ENCODE measurements at regions not wholly inside any gene's neighbourhood (a gene's known extent, or its start where the extent isn't known, plus 50 kb on each side); places are given as distances from the start of the nearest gene placed in this dataset.

DNA sequence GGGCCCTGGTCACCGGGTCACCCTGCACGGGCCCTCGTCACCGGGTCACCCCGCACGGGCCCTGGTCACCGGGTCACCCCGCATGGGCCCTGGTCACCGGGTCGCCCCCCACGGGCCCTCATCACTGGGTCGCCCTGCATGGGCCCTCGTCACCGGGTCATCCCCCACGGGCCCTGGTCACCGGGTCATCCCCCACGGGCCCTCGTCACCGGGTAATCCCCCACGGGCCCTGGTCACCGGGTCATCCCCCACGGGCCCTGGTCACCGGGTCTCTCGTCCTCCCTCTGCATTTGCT is 77.6 kb downstream of the RIPK4 start:
- DNase-seq (ENCODE audit: low spot score), result no peak
- Mint-ChIP-seq H3K4me3 (no peak overlapping the region), H3K36me3 (ENCODE audit: low read depth) (no peaks in the 10 kb centered on the region), H3K4me1 (ENCODE audit: low read depth) (no peaks in the 10 kb centered on the region), H3K27ac (no peak overlapping the region), H3K27me3 (ENCODE audit: low read depth) (no peaks in the 10 kb centered on the region), H3K9me3 (no peaks in the 10 kb centered on the region)

- Mint-ChIP-seq H3K4me1 (ENCODE audit: low read depth) (no peaks in the 10 kb centered on the region), H3K27ac (no peak overlapping the region), H3K27me3 (ENCODE audit: low read depth) (no peaks in the 10 kb centered on the region), H3K9me3 (no peaks in the 10 kb centered on the region), H3K36me3 (ENCODE audit: low read depth) (no peaks in the 10 kb centered on the region), H3K4me3 (no peak overlapping the region)
- no peak for DNase-seq (ENCODE audit: low spot score)
Observed at GRCh38 chr21:41687633-41688032, 79.2 kb downstream of the RIPK4 start.

DNA sequence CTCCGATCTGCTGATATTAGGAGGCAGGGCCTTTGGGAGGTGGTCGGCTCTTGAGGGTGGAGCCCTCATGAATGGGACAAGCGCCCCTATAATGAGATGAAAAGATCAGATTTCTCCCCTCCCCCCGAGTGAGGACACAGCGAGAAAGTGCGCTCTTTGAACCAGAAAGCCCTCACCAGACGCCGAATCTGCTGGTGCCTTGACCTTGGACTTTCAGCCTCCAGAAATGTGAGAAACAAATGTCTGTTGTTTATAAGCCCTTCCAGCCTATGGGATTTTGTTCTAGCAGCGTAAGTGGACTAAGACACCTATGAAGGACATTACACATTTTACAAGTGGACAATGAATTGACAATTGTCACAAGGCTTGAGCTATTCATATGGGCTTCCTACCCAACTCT is 80.2 kb downstream of the RIPK4 start:
- DNase-seq (ENCODE audit: low spot score), result no peak
- no peaks in the 10 kb centered on the region for H3K4me1 Mint-ChIP-seq (ENCODE audit: low read depth)
- no peaks in the 10 kb centered on the region for H3K9me3 Mint-ChIP-seq
- H3K36me3 Mint-ChIP-seq (ENCODE audit: low read depth), result no peaks in the 10 kb centered on the region
- no peak overlapping the region for H3K27ac Mint-ChIP-seq
- no peaks in the 10 kb centered on the region for H3K27me3 Mint-ChIP-seq (ENCODE audit: low read depth)
- H3K4me3 Mint-ChIP-seq, result no peak overlapping the region

DNA sequence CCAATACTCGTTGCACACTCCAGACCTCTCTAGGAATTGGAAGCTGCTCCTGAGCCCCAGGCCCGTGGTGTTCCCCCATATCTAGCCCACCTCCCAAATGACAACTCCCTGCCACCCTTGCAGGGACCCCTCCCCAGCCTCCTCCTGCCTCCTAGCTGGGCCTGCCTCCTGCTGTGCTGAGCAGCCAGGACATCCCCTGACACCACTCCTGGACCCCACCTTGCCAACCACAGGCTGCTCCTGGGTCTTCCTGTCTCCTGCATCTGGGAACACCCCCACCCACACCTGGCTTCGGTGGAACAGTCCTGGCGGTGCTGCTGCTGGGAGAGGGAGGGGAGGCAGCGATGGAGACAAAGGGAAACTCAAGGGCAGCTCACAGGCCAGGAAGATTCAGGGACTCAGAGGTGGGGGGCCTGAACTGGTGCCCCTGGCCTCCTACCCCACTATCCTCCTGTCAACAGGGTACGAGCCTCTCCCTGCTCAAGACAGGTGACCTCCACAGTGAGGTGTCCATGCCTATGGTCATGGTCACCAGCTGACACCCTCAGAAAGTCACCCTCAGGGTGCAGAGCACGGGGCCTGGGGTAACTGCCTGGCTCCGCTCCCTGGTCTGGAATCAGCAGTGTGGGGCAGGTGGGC is 81.2 kb downstream of the RIPK4 start:
- Mint-ChIP-seq H3K9me3 (no peaks in the 10 kb centered on the region), H3K36me3 (ENCODE audit: low read depth) (no peaks in the 10 kb centered on the region), H3K27me3 (ENCODE audit: low read depth) (no peaks in the 10 kb centered on the region), H3K4me1 (ENCODE audit: low read depth) (no peaks in the 10 kb centered on the region), H3K27ac (no peak overlapping the region), H3K4me3 (no peak overlapping the region)
- DNase-seq (ENCODE audit: low spot score), result no peak

- no peaks in the 10 kb centered on the region for H3K27me3 Mint-ChIP-seq (ENCODE audit: low read depth)
- H3K36me3 Mint-ChIP-seq (ENCODE audit: low read depth), result no peaks in the 10 kb centered on the region
- no peak for DNase-seq (ENCODE audit: low spot score)
- H3K4me3 Mint-ChIP-seq, result no peak overlapping the region
- H3K4me1 Mint-ChIP-seq (ENCODE audit: low read depth), result no peaks in the 10 kb centered on the region
- no peak overlapping the region for H3K27ac Mint-ChIP-seq
- no peaks in the 10 kb centered on the region for H3K9me3 Mint-ChIP-seq
Observed at GRCh38 chr21:41684381-41685245, 82.2 kb downstream of the RIPK4 start.

GRCh38 chr21:41683815-41684214 is 83.0 kb downstream of the RIPK4 start:
- no peak for DNase-seq (ENCODE audit: low spot score)
- H3K36me3 Mint-ChIP-seq (ENCODE audit: low read depth), result no peaks in the 10 kb centered on the region
- H3K27me3 Mint-ChIP-seq (ENCODE audit: low read depth), result no peaks in the 10 kb centered on the region
- H3K4me3 Mint-ChIP-seq, result no peak overlapping the region
- no peaks in the 10 kb centered on the region for H3K9me3 Mint-ChIP-seq
- no peak overlapping the region for H3K27ac Mint-ChIP-seq
- H3K4me1 Mint-ChIP-seq (ENCODE audit: low read depth), result no peaks in the 10 kb centered on the region

DNA sequence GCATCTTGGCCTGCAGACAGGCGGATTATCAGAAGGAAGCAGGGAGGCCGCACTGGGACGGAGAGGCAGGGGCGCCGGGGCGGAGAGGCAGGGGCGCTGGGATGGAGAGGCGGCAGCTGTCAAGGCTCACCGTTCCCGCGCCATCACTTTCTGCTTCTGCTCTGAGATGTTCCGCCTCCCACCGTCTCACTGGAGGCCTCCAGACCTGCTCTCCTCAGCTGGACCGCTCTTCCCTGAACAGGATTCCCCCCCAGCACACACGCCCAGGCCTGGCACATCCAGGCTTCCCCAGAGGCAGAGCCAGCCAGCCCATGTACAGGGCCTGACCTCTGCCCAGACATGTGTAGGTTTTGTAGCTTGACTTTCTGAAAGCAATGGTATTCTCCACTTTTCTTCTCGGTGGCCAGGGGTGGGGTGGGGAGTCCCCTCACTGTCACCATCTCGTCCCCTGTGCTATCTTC is 84.1 kb downstream of the RIPK4 start:
- H3K36me3 Mint-ChIP-seq (ENCODE audit: low read depth), result no peaks in the 10 kb centered on the region
- no peaks in the 10 kb centered on the region for H3K9me3 Mint-ChIP-seq
- DNase-seq (ENCODE audit: low spot score), result no peak
- H3K27ac Mint-ChIP-seq, result no peak overlapping the region
- H3K4me1 Mint-ChIP-seq (ENCODE audit: low read depth), result no peaks in the 10 kb centered on the region
- no peaks in the 10 kb centered on the region for H3K27me3 Mint-ChIP-seq (ENCODE audit: low read depth)
- H3K4me3 Mint-ChIP-seq, result no peak overlapping the region

DNA sequence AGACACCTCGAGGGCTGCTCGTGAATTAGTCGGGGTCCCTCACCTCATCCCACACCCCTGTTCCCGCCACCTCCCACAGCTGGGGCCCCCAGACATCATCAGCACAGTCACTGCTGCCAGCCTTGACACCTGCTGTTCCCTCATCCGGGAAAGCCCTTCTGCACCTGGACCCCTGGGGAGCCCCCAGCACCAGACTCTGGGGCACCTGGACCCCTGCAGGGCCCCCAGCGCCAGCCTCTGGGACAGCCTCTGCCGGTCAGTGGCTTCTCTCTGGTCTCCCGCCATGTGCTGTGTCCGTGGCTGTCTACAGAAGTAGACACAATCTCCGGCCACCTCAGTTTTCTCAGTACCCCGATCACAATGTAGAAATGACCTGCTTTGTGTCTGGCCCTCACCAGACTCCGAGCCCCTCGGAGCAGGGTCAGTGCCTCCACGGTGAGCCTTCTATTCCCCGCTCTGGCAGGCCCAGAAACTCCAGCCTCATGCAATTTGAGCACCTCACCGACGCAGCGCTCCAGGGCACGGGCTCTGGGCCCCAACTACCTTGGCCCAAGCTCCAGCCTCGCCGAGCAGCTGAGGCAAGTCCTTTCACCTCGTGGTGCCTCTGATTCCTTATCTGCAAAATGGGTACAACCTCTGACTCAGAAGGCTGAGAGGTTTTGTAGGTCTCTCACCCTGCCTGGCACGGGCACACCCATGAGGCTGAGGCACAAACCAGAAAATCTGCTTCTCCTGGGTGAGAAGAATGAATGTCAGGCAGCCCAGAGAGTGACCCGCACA is 84.7 kb downstream of the RIPK4 start:
- Mint-ChIP-seq H3K27ac (no peak overlapping the region), H3K4me3 (no peak overlapping the region), H3K36me3 (ENCODE audit: low read depth) (no peaks in the 10 kb centered on the region), H3K27me3 (ENCODE audit: low read depth) (peaks cover 2% of the 10 kb centered on the region), H3K9me3 (no peaks in the 10 kb centered on the region), H3K4me1 (ENCODE audit: low read depth) (no peaks in the 10 kb centered on the region)
- DNase-seq (ENCODE audit: low spot score), result no peak

DNA sequence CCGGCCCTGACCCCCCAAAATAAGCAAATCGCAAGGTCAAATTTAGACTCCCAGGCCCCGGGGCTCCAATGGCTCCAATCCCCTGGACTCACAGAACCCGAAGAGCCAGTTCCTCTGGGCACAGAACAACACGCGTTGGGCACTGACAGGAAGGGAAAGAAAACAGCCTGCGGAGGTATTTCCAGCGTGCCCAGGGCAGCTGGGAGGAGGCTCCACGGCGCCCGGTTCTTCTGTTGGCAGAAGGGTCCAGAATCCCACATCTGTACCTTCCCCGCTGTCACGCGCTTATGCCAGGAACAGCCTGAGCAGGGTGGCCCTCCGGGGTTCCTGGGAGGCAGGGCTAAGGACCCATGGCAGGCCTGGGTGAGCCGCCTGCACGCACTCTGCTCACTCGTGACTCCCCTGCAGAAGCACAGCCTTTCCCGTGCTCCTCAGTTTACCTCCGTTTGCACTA is 85.5 kb downstream of the RIPK4 start:
- no peaks in the 10 kb centered on the region for H3K9me3 Mint-ChIP-seq
- H3K4me3 Mint-ChIP-seq, result no peak overlapping the region
- no peaks in the 10 kb centered on the region for H3K36me3 Mint-ChIP-seq (ENCODE audit: low read depth)
- H3K27ac Mint-ChIP-seq, result no peak overlapping the region
- H3K27me3 Mint-ChIP-seq (ENCODE audit: low read depth), result peaks cover 2% of the 10 kb centered on the region
- H3K4me1 Mint-ChIP-seq (ENCODE audit: low read depth), result no peaks in the 10 kb centered on the region
- DNase-seq (ENCODE audit: low spot score), result no peak

- no peak for DNase-seq (ENCODE audit: low spot score)
- H3K27me3 Mint-ChIP-seq (ENCODE audit: low read depth), result peaks cover 2% of the 10 kb centered on the region
- H3K27ac Mint-ChIP-seq, result no peak overlapping the region
- no peak overlapping the region for H3K4me3 Mint-ChIP-seq
- no peaks in the 10 kb centered on the region for H3K9me3 Mint-ChIP-seq
- no peaks in the 10 kb centered on the region for H3K4me1 Mint-ChIP-seq (ENCODE audit: low read depth)
- H3K36me3 Mint-ChIP-seq (ENCODE audit: low read depth), result no peaks in the 10 kb centered on the region
Observed at GRCh38 chr21:41680444-41681347, 86.2 kb downstream of the RIPK4 start.

GRCh38 chr21:41678924-41679318 is 87.9 kb downstream of the RIPK4 start:
- Mint-ChIP-seq H3K36me3 (ENCODE audit: low read depth) (no peaks in the 10 kb centered on the region), H3K9me3 (no peaks in the 10 kb centered on the region), H3K27ac (no peak overlapping the region), H3K4me1 (ENCODE audit: low read depth) (no peaks in the 10 kb centered on the region), H3K4me3 (no peak overlapping the region), H3K27me3 (ENCODE audit: low read depth) (peaks cover 6% of the 10 kb centered on the region)
- DNase-seq (ENCODE audit: low spot score), result peak; percentile 6

DNA sequence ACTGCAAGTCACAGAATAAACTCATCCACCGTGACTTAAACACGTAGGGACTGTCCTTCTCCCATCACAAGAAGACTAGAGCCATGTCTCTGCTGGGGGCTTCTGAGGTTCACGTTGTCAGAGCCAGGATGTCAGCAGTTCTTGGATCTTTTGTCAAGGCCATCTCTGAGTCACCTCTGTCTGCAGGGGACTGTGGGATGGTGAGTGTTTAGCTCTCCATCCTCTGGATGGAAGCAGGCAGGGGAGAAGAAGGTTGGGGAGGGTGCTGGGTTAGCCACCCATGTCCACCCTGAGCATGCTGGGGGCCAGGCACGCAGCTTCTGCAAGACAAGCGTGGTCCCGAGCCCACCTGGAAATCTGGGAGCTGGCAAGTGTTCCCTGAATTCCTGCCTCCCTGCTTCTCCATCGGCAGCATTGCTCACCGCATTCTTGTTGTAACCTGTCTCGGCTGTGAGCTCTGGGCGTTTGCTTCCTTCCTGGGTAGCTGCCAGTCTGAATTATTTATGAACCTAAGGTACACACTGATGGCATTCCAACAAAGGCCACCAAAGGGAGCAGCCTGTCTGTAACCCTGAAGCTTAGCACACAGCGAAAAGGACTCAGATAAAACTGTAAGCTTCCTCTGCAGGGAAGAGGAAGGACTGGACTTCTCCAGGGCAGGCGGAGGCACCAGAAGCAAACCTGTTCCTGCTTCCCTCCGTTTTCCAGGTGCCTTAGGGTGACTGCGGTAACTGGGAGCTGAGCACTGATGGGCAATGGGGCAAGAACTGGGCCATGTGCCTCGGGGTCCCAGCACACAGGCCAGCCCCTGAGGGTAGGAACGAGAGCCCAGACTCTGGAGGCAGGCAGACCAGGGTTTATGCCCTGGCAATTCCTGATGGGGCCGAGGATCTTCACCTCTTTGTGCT is 88.6 kb downstream of the RIPK4 start:
- peaks cover 6% of the 10 kb centered on the region for H3K27me3 Mint-ChIP-seq (ENCODE audit: low read depth)
- no peaks in the 10 kb centered on the region for H3K9me3 Mint-ChIP-seq
- H3K36me3 Mint-ChIP-seq (ENCODE audit: low read depth), result no peaks in the 10 kb centered on the region
- no peaks in the 10 kb centered on the region for H3K4me1 Mint-ChIP-seq (ENCODE audit: low read depth)
- H3K4me3 Mint-ChIP-seq, result no peak overlapping the region
- DNase-seq (ENCODE audit: low spot score), result no peak
- H3K27ac Mint-ChIP-seq, result no peak overlapping the region

DNA sequence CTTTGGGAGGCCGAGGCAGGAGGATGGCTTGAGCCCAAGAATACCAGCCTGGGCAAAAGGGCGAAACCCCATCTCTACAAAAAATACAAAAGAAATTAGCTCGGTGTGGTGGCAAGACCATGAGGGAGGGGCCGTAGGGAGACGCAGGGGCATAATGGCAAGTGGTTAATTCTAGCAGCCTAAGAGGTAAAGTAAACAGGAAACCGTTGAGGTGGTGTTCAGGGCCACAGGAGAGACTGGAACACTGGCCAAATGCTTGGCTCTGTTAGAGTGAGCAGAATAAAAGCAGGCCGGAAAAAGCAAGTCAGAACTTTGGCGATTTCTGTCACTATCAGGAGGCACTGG is 89.2 kb downstream of the RIPK4 start:
- Mint-ChIP-seq H3K4me1 (ENCODE audit: low read depth) (no peaks in the 10 kb centered on the region), H3K4me3 (no peak overlapping the region), H3K27me3 (ENCODE audit: low read depth) (peaks cover 6% of the 10 kb centered on the region), H3K9me3 (no peaks in the 10 kb centered on the region), H3K27ac (no peak overlapping the region), H3K36me3 (ENCODE audit: low read depth) (no peaks in the 10 kb centered on the region)
- DNase-seq (ENCODE audit: low spot score), result no peak
